Trophoblast cell (in vitro differentiated cells and primary cell): ENCODE measurements at regions not wholly inside any gene's neighbourhood (a gene's known extent, or its start where the extent isn't known, plus 50 kb on each side); places are given as distances from the start of the nearest gene placed in this dataset.

Source experiments
- DNase-seq, 2 donors: peaks; one replicate each; pipeline ENCODE4 v3.0.0-alpha.2; 2016
- H2AFZ ChIP-seq: 2 replicates; pipeline ENCODE4 v1.6.1; 2013; ENCODE audit warnings: low read length, moderate library complexity, mild to moderate bottlenecking; ENCODE audit not compliant: insufficient read depth, poor library complexity
- H2AK5ac ChIP-seq: 2 replicates; pipeline ENCODE4 v1.6.1; 2013; ENCODE audit warnings: mild to moderate bottlenecking, low read length
- H2BK120ac ChIP-seq: 2 replicates; pipeline ENCODE4 v1.6.1; 2013; ENCODE audit warnings: low read length, mild to moderate bottlenecking, moderate library complexity; ENCODE audit not compliant: insufficient read depth, poor library complexity
- H2BK12ac ChIP-seq: 2 replicates; pipeline ENCODE4 v1.6.1; 2013; ENCODE audit warnings: mild to moderate bottlenecking, low read length, moderate library complexity
- H2BK5ac ChIP-seq: 2 replicates; pipeline ENCODE4 v1.6.1; 2013; ENCODE audit warnings: low read length, low read depth, moderate library complexity, mild to moderate bottlenecking; ENCODE audit not compliant: poor library complexity
- H3K14ac ChIP-seq: 2 replicates; pipeline ENCODE4 v1.6.1; 2013; ENCODE audit warnings: mild to moderate bottlenecking, low read length
- H3K18ac ChIP-seq: 2 replicates; pipeline ENCODE4 v1.6.1; 2013; ENCODE audit warnings: mild to moderate bottlenecking, low read length
- H3K23ac ChIP-seq: 2 replicates; pipeline ENCODE4 v1.6.1; 2013; ENCODE audit warnings: low read length
- H3K27ac ChIP-seq: 2 replicates; pipeline ENCODE4 v1.5.1; 2013; ENCODE audit warnings: low read depth, mild to moderate bottlenecking, inconsistent platforms, low read length, moderate library complexity
- H3K27me3 ChIP-seq: 2 replicates; pipeline ENCODE4 v1.6.1; 2013; ENCODE audit warnings: inconsistent platforms, mild to moderate bottlenecking, low read length, moderate library complexity; ENCODE audit not compliant: insufficient read depth
- H3K36me3 ChIP-seq, 2 experiments: 1 replicate in 1 of 2; 2 replicates in 1 of 2; pipeline ENCODE4 v1.6.1; 2013; ENCODE audit warnings: low read length in 2 of 2, mild to moderate bottlenecking in 2 of 2, moderate library complexity in 1 of 2; ENCODE audit not compliant: insufficient read depth in 2 of 2, control insufficient read depth in 1 of 2
- H3K4ac ChIP-seq: 2 replicates; pipeline ENCODE4 v1.6.1; 2013; ENCODE audit warnings: low read depth, mild to moderate bottlenecking, low read length, moderate library complexity
- H3K4me1 ChIP-seq, 2 experiments: 1 replicate in 1 of 2; 2 replicates in 1 of 2; pipeline ENCODE4 v1.6.1; 2013; ENCODE audit warnings: low read length in 2 of 2, mild to moderate bottlenecking in 2 of 2, moderate library complexity in 1 of 2; ENCODE audit not compliant: insufficient read depth in 2 of 2, control insufficient read depth in 1 of 2
- H3K4me2 ChIP-seq: 2 replicates; pipeline ENCODE4 v1.6.1; 2013; ENCODE audit warnings: inconsistent platforms, mild to moderate bottlenecking, low read length, moderate library complexity
- H3K4me3 ChIP-seq: 2 replicates; pipeline ENCODE4 v1.5.1; 2013; ENCODE audit warnings: mild to moderate bottlenecking, low read depth, low read length, inconsistent platforms
- H3K79me1 ChIP-seq: one replicate; pipeline ENCODE4 v1.6.1; 2013; ENCODE audit warnings: low read length
- H3K79me2 ChIP-seq: 2 replicates; pipeline ENCODE4 v1.6.1; 2013; ENCODE audit warnings: low read length, mild to moderate bottlenecking; ENCODE audit not compliant: control insufficient read depth, insufficient read depth, poor library complexity
- H3K9ac ChIP-seq: 2 replicates; pipeline ENCODE4 v1.6.1; 2013; ENCODE audit warnings: mild to moderate bottlenecking, low read length
- H3K9me3 ChIP-seq: 2 replicates; pipeline ENCODE4 v1.6.1; 2013; ENCODE audit warnings: low read depth, mild to moderate bottlenecking, control low read depth, inconsistent platforms, low read length; ENCODE audit not compliant: insufficient read depth
- H4K12ac ChIP-seq: 2 replicates; pipeline ENCODE4 v1.6.1; 2013; ENCODE audit warnings: low read depth, mild to moderate bottlenecking, low read length, moderate library complexity
- H4K8ac ChIP-seq: 2 replicates; pipeline ENCODE4 v1.6.1; 2013; ENCODE audit warnings: low read depth, mild to moderate bottlenecking, low read length, moderate library complexity
- H4K91ac ChIP-seq: one replicate; pipeline ENCODE4 v1.6.1; 2013; ENCODE audit warnings: low read depth, mild to moderate bottlenecking, low read length, moderate library complexity
- WGBS: extraction: QIAGEN DNeasy Blood & Tissue Kit; methylation state at CpG from one replicate; pipeline ENCODE4 v1.1.7; 2013; ENCODE audit warnings: missing lambda C conversion rate; ENCODE audit not compliant: insufficient read length, insufficient coverage; ENCODE audit errors: extremely low coverage; 5-methylcytosine and 5-hydroxymethylcytosine counted together

GRCh38 chr7:21354284-21354683, 73.6 kb upstream of the SP4 start:
- Histone ChIP-seq H3K4me1 (no peaks in the 10 kb centered on the region), H3K9me3 (no peaks in the 10 kb centered on the region), H4K12ac (no peak overlapping the region), H3K4me3 (no peak overlapping the region), H3K14ac (no peak overlapping the region), H3K18ac (no peak overlapping the region), H4K91ac (no peak overlapping the region), H3K36me3 (no peaks in the 10 kb centered on the region), H3K23ac (no peak overlapping the region), H3K79me1 (no peaks in the 10 kb centered on the region), H2AK5ac (no peak overlapping the region), H2AFZ (no peak overlapping the region), H3K4ac (no peak overlapping the region), H3K4me2 (no peak overlapping the region), H2BK5ac (no peak overlapping the region), H3K79me2 (no peaks in the 10 kb centered on the region), H2BK120ac (no peak overlapping the region), H3K9ac (no peak overlapping the region), H3K27ac (no peak overlapping the region), H3K27me3 (no peaks in the 10 kb centered on the region), H4K8ac (no peak overlapping the region), H2BK12ac (no peak overlapping the region)
- no peak for DNase-seq
- 100% methylated on average over 2 of the region's 5 CpGs for WGBS

DNA sequence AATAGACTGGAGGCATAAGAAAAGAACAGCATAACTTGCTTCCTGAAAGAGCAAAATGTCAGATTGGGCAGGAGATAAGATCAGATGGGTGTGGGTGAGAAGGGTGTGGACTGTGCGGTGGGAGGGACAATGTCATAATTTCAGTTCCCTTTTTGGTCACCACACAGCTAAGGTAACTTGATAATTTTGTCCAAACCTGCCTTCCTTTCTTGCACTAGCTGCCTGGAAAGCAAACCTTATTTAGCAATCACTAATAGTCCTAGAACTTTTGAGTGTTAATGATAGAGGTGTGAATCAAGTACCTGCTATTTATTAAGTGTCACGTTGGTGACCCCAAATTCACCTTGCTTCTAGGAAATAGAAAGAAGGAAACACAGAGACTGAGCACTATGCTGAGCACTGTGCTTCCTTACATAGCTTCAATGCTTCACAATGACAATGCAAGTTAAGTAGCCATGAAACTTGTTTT, 72.4 kb upstream of the SP4 start:
- no peak overlapping the region for H3K4me3 ChIP-seq
- no peak overlapping the region for H4K12ac ChIP-seq
- H3K9me3 ChIP-seq, result no peaks in the 10 kb centered on the region
- H4K8ac ChIP-seq, result no peak overlapping the region
- no peak overlapping the region for H3K18ac ChIP-seq
- H3K27ac ChIP-seq, result no peak overlapping the region
- no peak overlapping the region for H2BK120ac ChIP-seq
- no peaks in the 10 kb centered on the region for H3K4me1 ChIP-seq
- H2AK5ac ChIP-seq, result no peak overlapping the region
- H3K23ac ChIP-seq, result no peak overlapping the region
- no peak overlapping the region for H2BK12ac ChIP-seq
- H3K36me3 ChIP-seq, result no peaks in the 10 kb centered on the region
- H3K79me2 ChIP-seq, result no peaks in the 10 kb centered on the region
- no CpG with 5 or more reads among the region's 2 CpGs for WGBS
- no peak overlapping the region for H3K9ac ChIP-seq
- H2AFZ ChIP-seq, result no peak overlapping the region
- no peak overlapping the region for H4K91ac ChIP-seq
- no peak overlapping the region for H3K14ac ChIP-seq
- DNase-seq, result no peak
- no peaks in the 10 kb centered on the region for H3K79me1 ChIP-seq
- H3K27me3 ChIP-seq, result no peaks in the 10 kb centered on the region
- H3K4ac ChIP-seq, result no peak overlapping the region
- H2BK5ac ChIP-seq, result no peak overlapping the region
- no peak overlapping the region for H3K4me2 ChIP-seq

DNA sequence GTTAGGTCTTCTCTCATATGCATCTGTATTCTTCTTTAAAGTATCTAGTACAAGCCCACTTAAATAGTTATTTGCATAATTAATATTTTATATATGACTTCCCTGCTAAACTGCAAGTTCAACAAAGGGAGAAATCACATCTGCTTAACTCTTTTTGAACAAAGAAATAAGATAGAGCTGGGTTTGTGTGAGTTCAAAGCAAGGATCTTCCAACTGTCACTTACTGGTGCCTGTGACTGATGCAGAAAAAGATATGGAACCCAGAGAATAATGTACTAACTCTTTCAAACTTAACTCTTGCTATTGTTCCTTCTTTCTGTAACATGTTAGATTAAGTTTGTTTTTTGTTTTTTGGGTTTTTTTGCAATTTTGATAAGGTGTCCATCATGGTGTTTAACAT, 71.3 kb upstream of the SP4 start:
- Histone ChIP-seq H2AK5ac (no peak overlapping the region), H2BK5ac (no peak overlapping the region), H4K8ac (no peak overlapping the region), H3K9ac (no peak overlapping the region), H3K18ac (no peak overlapping the region), H3K36me3 (no peaks in the 10 kb centered on the region), H4K91ac (no peak overlapping the region), H3K4me1 (no peaks in the 10 kb centered on the region), H3K4ac (no peak overlapping the region), H3K4me2 (no peak overlapping the region), H2AFZ (no peak overlapping the region), H3K4me3 (no peak overlapping the region), H3K23ac (no peak overlapping the region), H3K79me1 (no peaks in the 10 kb centered on the region), H3K14ac (no peak overlapping the region), H3K27ac (no peak overlapping the region), H3K27me3 (no peaks in the 10 kb centered on the region), H3K9me3 (no peaks in the 10 kb centered on the region), H4K12ac (no peak overlapping the region), H3K79me2 (no peaks in the 10 kb centered on the region), H2BK120ac (no peak overlapping the region), H2BK12ac (no peak overlapping the region)
- DNase-seq, result no peak

DNA sequence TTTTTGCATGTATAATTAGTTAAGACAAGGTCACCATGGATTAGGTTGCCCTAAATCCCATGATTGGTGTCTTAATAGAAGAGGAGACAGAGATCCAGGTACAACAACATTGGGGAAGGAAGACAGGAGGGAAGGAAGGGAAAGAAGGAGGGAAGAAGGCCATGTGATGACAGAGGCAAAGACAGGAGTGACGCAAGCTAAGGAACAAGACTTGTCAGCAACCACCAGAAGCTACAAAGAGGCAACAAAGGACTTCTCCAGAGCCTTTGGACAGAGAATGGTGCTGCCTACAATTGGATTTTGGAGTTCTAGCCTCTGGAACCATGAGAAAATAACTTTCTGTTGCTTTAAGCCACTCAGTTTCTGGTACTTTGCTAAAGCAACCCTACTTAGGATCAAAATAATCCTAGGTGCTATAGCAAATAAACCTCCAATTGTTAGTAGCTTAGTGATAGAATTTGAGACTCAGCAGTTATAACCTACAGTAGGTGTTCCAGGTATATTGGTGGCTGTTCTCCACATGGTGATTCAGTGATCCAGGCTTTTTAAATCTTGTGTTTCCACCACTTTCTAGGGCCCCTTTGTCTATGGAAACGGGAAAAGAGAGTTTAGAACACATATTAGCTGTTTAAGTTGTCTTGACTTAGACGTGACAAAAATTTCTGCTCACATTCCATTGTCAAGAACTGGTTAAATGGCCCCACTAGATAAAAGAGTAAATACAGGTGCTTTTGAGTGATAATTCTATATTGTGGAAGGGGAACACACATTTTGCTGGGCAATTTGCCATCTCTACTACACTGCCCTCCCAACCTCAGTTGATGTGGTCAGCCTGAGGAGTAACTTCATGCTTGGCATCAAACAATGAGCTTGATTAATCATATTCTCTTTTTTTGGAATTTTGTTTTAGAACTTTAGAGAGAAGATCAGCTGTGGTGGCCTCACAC, 70.5 kb upstream of the SP4 start:
- H4K8ac ChIP-seq, result no peak overlapping the region
- H3K4me3 ChIP-seq, result no peak overlapping the region
- DNase-seq, result no peak
- no peak overlapping the region for H3K18ac ChIP-seq
- H3K9me3 ChIP-seq, result no peaks in the 10 kb centered on the region
- H4K91ac ChIP-seq, result no peak overlapping the region
- no peaks in the 10 kb centered on the region for H3K79me1 ChIP-seq
- WGBS, result no CpG with 5 or more reads among the region's 3 CpGs
- H2BK120ac ChIP-seq, result no peak overlapping the region
- no peak overlapping the region for H4K12ac ChIP-seq
- no peak overlapping the region for H3K27ac ChIP-seq
- no peak overlapping the region for H2AK5ac ChIP-seq
- no peaks in the 10 kb centered on the region for H3K27me3 ChIP-seq
- no peak overlapping the region for H2BK5ac ChIP-seq
- H3K4me2 ChIP-seq, result no peak overlapping the region
- H3K4ac ChIP-seq, result no peak overlapping the region
- H3K9ac ChIP-seq, result no peak overlapping the region
- no peaks in the 10 kb centered on the region for H3K79me2 ChIP-seq
- no peak overlapping the region for H2BK12ac ChIP-seq
- no peak overlapping the region for H3K23ac ChIP-seq
- H3K4me1 ChIP-seq, result no peaks in the 10 kb centered on the region
- H3K36me3 ChIP-seq, result no peaks in the 10 kb centered on the region
- no peak overlapping the region for H2AFZ ChIP-seq
- no peak overlapping the region for H3K14ac ChIP-seq
